ENCODE measurements at regions not wholly inside any gene's neighbourhood (a gene's known extent, or its start where the extent isn't known, plus 50 kb on each side); places are given as distances from the start of the nearest gene placed in this dataset.

GRCh38 chr10:111458256-111458655, 381.4 kb downstream of the ADRA2A start:
- Histone ChIP-seq H3K9me3 (ENCODE audit: insufficient read depth, low read depth, low read length) (peaks cover 5% of the 10 kb centered on the region; the same call in 1 of the 2 replicates), H3K27me3 (ENCODE audit: insufficient read depth, low read length, poor library complexity, severe bottlenecking) (no peaks in the 10 kb centered on the region), H4K20me1 (ENCODE audit: insufficient read depth, low read length, poor library complexity, severe bottlenecking) (no peaks in the 10 kb centered on the region), H3K79me2 (ENCODE audit: insufficient read depth, low read length) (no peaks in the 10 kb centered on the region), H3F3A (ENCODE audit: low read depth) (no peaks in the 10 kb centered on the region), H3K4me2 (ENCODE audit: low read depth, low read length, poor library complexity, severe bottlenecking) (no peak overlapping the region), H3K36me3 (ENCODE audit: insufficient read depth, low read length) (no peaks in the 10 kb centered on the region), H2AFZ (ENCODE audit: low read length) (no peak overlapping the region), H3K4me1 (ENCODE audit: insufficient read depth, low read length, poor library complexity, severe bottlenecking) (no peaks in the 10 kb centered on the region), H3K9ac (ENCODE audit: low read depth, low read length, poor library complexity, severe bottlenecking) (no peak overlapping the region), H3K9me2 (replicated peaks; ENCODE audit: low read depth, low read length) (no peaks in the 10 kb centered on the region), H3K4me3 (ENCODE audit: low read length, poor library complexity, severe bottlenecking) (no peak overlapping the region)
- TF ChIP-seq CTCF (conservative IDR thresholded peaks at IDR 0.05; ENCODE audit: low read length) (no peak), EZH2phosphoT487 (IDR thresholded peaks at IDR 0.05; ENCODE audit: borderline replicate concordance) (no peak)

- Histone ChIP-seq H3K9me3 (ENCODE audit: insufficient read depth, low read depth, low read length) (peaks cover 5% of the 10 kb centered on the region; the same call in 1 of the 2 replicates), H3K4me3 (ENCODE audit: low read length, poor library complexity, severe bottlenecking) (no peak overlapping the region), H2AFZ (ENCODE audit: low read length) (no peak overlapping the region), H3K79me2 (ENCODE audit: insufficient read depth, low read length) (no peaks in the 10 kb centered on the region), H3K4me2 (ENCODE audit: low read depth, low read length, poor library complexity, severe bottlenecking) (no peak overlapping the region), H3K9me2 (replicated peaks; ENCODE audit: low read depth, low read length) (no peaks in the 10 kb centered on the region), H3F3A (ENCODE audit: low read depth) (no peaks in the 10 kb centered on the region), H4K20me1 (ENCODE audit: insufficient read depth, low read length, poor library complexity, severe bottlenecking) (no peaks in the 10 kb centered on the region), H3K27me3 (ENCODE audit: insufficient read depth, low read length, poor library complexity, severe bottlenecking) (no peaks in the 10 kb centered on the region), H3K36me3 (ENCODE audit: insufficient read depth, low read length) (no peaks in the 10 kb centered on the region), H3K9ac (ENCODE audit: low read depth, low read length, poor library complexity, severe bottlenecking) (no peak overlapping the region), H3K4me1 (ENCODE audit: insufficient read depth, low read length, poor library complexity, severe bottlenecking) (no peaks in the 10 kb centered on the region)
- TF ChIP-seq EZH2phosphoT487 (IDR thresholded peaks at IDR 0.05; ENCODE audit: borderline replicate concordance) (no peak), CTCF (conservative IDR thresholded peaks at IDR 0.05; ENCODE audit: low read length) (no peak)
Measured at GRCh38 chr10:111459967-111460366, 383.1 kb downstream of the ADRA2A start.

- H3K4me2 ChIP-seq (ENCODE audit: low read depth, low read length, poor library complexity, severe bottlenecking), result no peak overlapping the region
- H3K79me2 ChIP-seq (ENCODE audit: insufficient read depth, low read length), result no peaks in the 10 kb centered on the region
- H3K4me3 ChIP-seq (ENCODE audit: low read length, poor library complexity, severe bottlenecking), result no peak overlapping the region
- no peaks in the 10 kb centered on the region for H3K27me3 ChIP-seq (ENCODE audit: insufficient read depth, low read length, poor library complexity, severe bottlenecking)
- no peak overlapping the region for H3K9ac ChIP-seq (ENCODE audit: low read depth, low read length, poor library complexity, severe bottlenecking)
- no peaks in the 10 kb centered on the region for H3K9me2 ChIP-seq (replicated peaks; ENCODE audit: low read depth, low read length)
- no peaks in the 10 kb centered on the region for H4K20me1 ChIP-seq (ENCODE audit: insufficient read depth, low read length, poor library complexity, severe bottlenecking)
- no peaks in the 10 kb centered on the region for H3K9me3 ChIP-seq (ENCODE audit: insufficient read depth, low read depth, low read length)
- TF ChIP-seq EZH2phosphoT487 (IDR thresholded peaks at IDR 0.05; ENCODE audit: borderline replicate concordance) (no peak), CTCF (conservative IDR thresholded peaks at IDR 0.05; ENCODE audit: low read length) (no peak)
- H3F3A ChIP-seq (ENCODE audit: low read depth), result no peaks in the 10 kb centered on the region
- H3K4me1 ChIP-seq (ENCODE audit: insufficient read depth, low read length, poor library complexity, severe bottlenecking), result no peaks in the 10 kb centered on the region
- no peak overlapping the region for H2AFZ ChIP-seq (ENCODE audit: low read length)
- H3K36me3 ChIP-seq (ENCODE audit: insufficient read depth, low read length), result no peaks in the 10 kb centered on the region
Measured at GRCh38 chr10:111472445-111472844, 395.6 kb downstream of the ADRA2A start.

Data from Loucy (cell line).